SJSA1 (cell line): ENCODE measurements at regions not wholly inside any gene's neighbourhood (a gene's known extent, or its start where the extent isn't known, plus 50 kb on each side); places are given as distances from the start of the nearest gene placed in this dataset.
"Not testable (repeated sequence)": the region's sequence is repeated elsewhere in the genome, so short reads cannot be mapped to it uniquely, and the experiment has no call there.

Source experiments
- DNase-seq, 2 experiments: peaks; one replicate each; pipeline ENCODE4 v3.0.0-alpha.2; 2015 to 2020; ENCODE audit warnings: low spot score in 2 of 2, low read depth in 1 of 2
- H3K27ac ChIP-seq: fragments of 250-450 bp; sonication (Bioruptor Pico); 2 replicates; pipeline ENCODE4 v1.5.1; 2020; ENCODE audit warnings: mild to moderate bottlenecking, moderate library complexity
- H3K27me3 ChIP-seq: fragments of 250-450 bp; sonication (Bioruptor Pico); replicated peaks from 2 replicates; pipeline ENCODE4 v1.5.1; 2020; ENCODE audit warnings: mild to moderate bottlenecking, moderate library complexity
- H3K36me3 ChIP-seq: fragments of 250-450 bp; sonication (Bioruptor Pico); 2 replicates; pipeline ENCODE4 v1.5.1; 2020; ENCODE audit warnings: mild to moderate bottlenecking
- H3K4me1 ChIP-seq: fragments of 250-450 bp; sonication (Bioruptor Pico); replicated peaks from 2 replicates; pipeline ENCODE4 v1.6.1; 2021; ENCODE audit warnings: mild to moderate bottlenecking
- H3K4me3 ChIP-seq: fragments of 250-450 bp; sonication (Bioruptor Pico); 2 replicates; pipeline ENCODE4 v1.5.1; 2020; ENCODE audit warnings: mild to moderate bottlenecking
- H3K9me3 ChIP-seq: fragments of 250-450 bp; sonication (Bioruptor Pico); replicated peaks from 2 replicates; pipeline ENCODE4 v1.5.1; 2020; ENCODE audit warnings: mild to moderate bottlenecking

- no peaks in the 10 kb centered on the region for H3K27me3 ChIP-seq
- DNase-seq, result no peak
- H3K4me1 ChIP-seq, result no peaks in the 10 kb centered on the region
- no peaks in the 10 kb centered on the region for H3K36me3 ChIP-seq
- H3K4me3 ChIP-seq, result no peak overlapping the region
- no peak overlapping the region for H3K27ac ChIP-seq
- no peaks in the 10 kb centered on the region for H3K9me3 ChIP-seq
Measured at GRCh38 chr2:145916799-145917198, 1396.9 kb upstream of the ZEB2 start.

- Histone ChIP-seq H3K4me3 (no peak overlapping the region), H3K4me1 (no peaks in the 10 kb centered on the region), H3K9me3 (no peaks in the 10 kb centered on the region), H3K36me3 (no peaks in the 10 kb centered on the region), H3K27ac (no peak overlapping the region), H3K27me3 (no peaks in the 10 kb centered on the region)
- DNase-seq, result no peak
Measured at GRCh38 chr2:145914716-145915115, 1394.8 kb upstream of the ZEB2 start.

- Histone ChIP-seq H3K9me3 (no peaks in the 10 kb centered on the region), H3K4me3 (no peak overlapping the region), H3K27me3 (no peaks in the 10 kb centered on the region), H3K27ac (no peak overlapping the region), H3K4me1 (peaks cover 3% of the 10 kb centered on the region; the same call in 1 of the 2 replicates), H3K36me3 (no peaks in the 10 kb centered on the region)
- DNase-seq, result no peak
Measured at GRCh38 chr2:145910416-145910815, 1390.5 kb upstream of the ZEB2 start.

- Histone ChIP-seq H3K4me3 (no peak overlapping the region), H3K27ac (no peak overlapping the region), H3K27me3 (no peaks in the 10 kb centered on the region), H3K9me3 (no peaks in the 10 kb centered on the region), H3K4me1 (peaks cover 3% of the 10 kb centered on the region; the same call in 1 of the 2 replicates), H3K36me3 (no peaks in the 10 kb centered on the region)
- DNase-seq, result no peak
Measured at GRCh38 chr2:145909766-145910165, 1389.8 kb upstream of the ZEB2 start.

GRCh38 chr2:145909175-145909755 lies 1389.3 kb upstream of the ZEB2 start:
- peaks cover 3% of the 10 kb centered on the region; the same call in 1 of the 2 replicates for H3K4me1 ChIP-seq
- H3K9me3 ChIP-seq, result no peaks in the 10 kb centered on the region
- no peaks in the 10 kb centered on the region for H3K27me3 ChIP-seq
- no peak overlapping the region for H3K27ac ChIP-seq
- H3K36me3 ChIP-seq, result no peaks in the 10 kb centered on the region
- DNase-seq, result no peak
- H3K4me3 ChIP-seq, result no peak overlapping the region

- Histone ChIP-seq H3K36me3 (no peaks in the 10 kb centered on the region), H3K4me1 (peaks cover 3% of the 10 kb centered on the region; the same call in 1 of the 2 replicates), H3K4me3 (no peak overlapping the region), H3K9me3 (no peaks in the 10 kb centered on the region), H3K27me3 (no peaks in the 10 kb centered on the region), H3K27ac (no peak overlapping the region)
- no peak for DNase-seq
Measured at GRCh38 chr2:145906354-145906753, 1386.4 kb upstream of the ZEB2 start.

GRCh38 chr2:145905371-145905770 lies 1385.5 kb upstream of the ZEB2 start:
- Histone ChIP-seq H3K36me3 (no peaks in the 10 kb centered on the region), H3K27me3 (no peaks in the 10 kb centered on the region), H3K4me1 (peaks cover 3% of the 10 kb centered on the region; the same call in 1 of the 2 replicates), H3K4me3 (no peak overlapping the region), H3K9me3 (no peaks in the 10 kb centered on the region), H3K27ac (no peak overlapping the region)
- no peak for DNase-seq

GRCh38 chr2:145897151-145897550 lies 1377.2 kb upstream of the ZEB2 start:
- no peaks in the 10 kb centered on the region for H3K4me1 ChIP-seq
- no peak overlapping the region for H3K27ac ChIP-seq
- no peak overlapping the region for H3K4me3 ChIP-seq
- H3K36me3 ChIP-seq, result no peaks in the 10 kb centered on the region
- H3K27me3 ChIP-seq, result no peaks in the 10 kb centered on the region
- H3K9me3 ChIP-seq, result no peaks in the 10 kb centered on the region
- DNase-seq, result no peak

- Histone ChIP-seq H3K4me1 (no peaks in the 10 kb centered on the region), H3K4me3 (no peak overlapping the region), H3K27me3 (no peaks in the 10 kb centered on the region), H3K36me3 (no peaks in the 10 kb centered on the region), H3K9me3 (no peaks in the 10 kb centered on the region), H3K27ac (no peak overlapping the region)
- DNase-seq, result no peak
Measured at GRCh38 chr2:145887915-145888314, 1368.0 kb upstream of the ZEB2 start.

- H3K4me3 ChIP-seq, H3K36me3 ChIP-seq, H3K9me3 ChIP-seq: not testable (repeated sequence)
Measured at GRCh38 chr2:145880997-145881396, 1361.1 kb upstream of the ZEB2 start.

GRCh38 chr2:145875016-145875415 lies 1355.1 kb upstream of the ZEB2 start:
- Histone ChIP-seq H3K36me3 (no peaks in the 10 kb centered on the region), H3K27me3 (no peaks in the 10 kb centered on the region), H3K27ac (no peak overlapping the region), H3K9me3 (0 out of 2 replicates have a peak, but pooled peaks cover 3% of the 10 kb centered on the region), H3K4me1 (no peaks in the 10 kb centered on the region), H3K4me3 (no peak overlapping the region)
- no peak for DNase-seq

More at GRCh38 chr2:145880997-145881396, 1361.1 kb upstream of the ZEB2 start:
- not testable (repeated sequence) for H3K27ac ChIP-seq, H3K27me3 ChIP-seq, H3K4me1 ChIP-seq, DNase-seq

GRCh38 chr2:145874466-145874865 lies 1354.5 kb upstream of the ZEB2 start:
- Histone ChIP-seq H3K4me1 (no peaks in the 10 kb centered on the region), H3K4me3 (no peak overlapping the region)
- DNase-seq, result no peak

GRCh38 chr2:145864501-145864900 lies 1344.6 kb upstream of the ZEB2 start:
- Histone ChIP-seq H3K27ac (no peak overlapping the region), H3K27me3 (no peaks in the 10 kb centered on the region), H3K9me3 (no peaks in the 10 kb centered on the region), H3K4me1 (no peaks in the 10 kb centered on the region), H3K4me3 (no peak overlapping the region), H3K36me3 (no peaks in the 10 kb centered on the region)
- DNase-seq, result no peak

More at GRCh38 chr2:145874466-145874865, 1354.5 kb upstream of the ZEB2 start:
- Histone ChIP-seq H3K27me3 (no peaks in the 10 kb centered on the region), H3K27ac (no peak overlapping the region), H3K36me3 (no peaks in the 10 kb centered on the region), H3K9me3 (0 out of 2 replicates have a peak, but pooled peaks cover 3% of the 10 kb centered on the region)

- Histone ChIP-seq H3K27ac (no peak overlapping the region), H3K27me3 (no peaks in the 10 kb centered on the region), H3K36me3 (no peaks in the 10 kb centered on the region), H3K4me1 (no peaks in the 10 kb centered on the region), H3K9me3 (no peaks in the 10 kb centered on the region), H3K4me3 (no peak overlapping the region)
- DNase-seq, result no peak
Measured at GRCh38 chr2:145861940-145862339, 1342.0 kb upstream of the ZEB2 start.

- DNase-seq, result no peak
- Histone ChIP-seq H3K36me3 (no peaks in the 10 kb centered on the region), H3K4me3 (no peak overlapping the region), H3K4me1 (no peaks in the 10 kb centered on the region), H3K27ac (no peak overlapping the region), H3K9me3 (no peaks in the 10 kb centered on the region), H3K27me3 (no peaks in the 10 kb centered on the region)
Measured at GRCh38 chr2:145860083-145860482, 1340.2 kb upstream of the ZEB2 start.
